Neural progenitor cell (in vitro differentiated cells): ENCODE measurements at regions not wholly inside any gene's neighbourhood (a gene's known extent, or its start where the extent isn't known, plus 50 kb on each side); places are given as distances from the start of the nearest gene placed in this dataset.
A peak's percentile ranks its signal among the peaks of the same experiment; 100 is the strongest.

Experiments used
- DNase-seq: peaks from one replicate; pipeline ENCODE4 v3.0.0-alpha.2; 2016; ENCODE audit warnings: low spot score
- H2AFZ ChIP-seq: fragments of 200-600 bp; sonication (generic); replicated peaks from 2 replicates; pipeline ENCODE4 v1.6.1; 2016; ENCODE audit warnings: antibody characterized with exemption
- H3F3A ChIP-seq: fragments of 200-600 bp; sonication (generic); 2 replicates; pipeline ENCODE4 v1.6.1; 2016; ENCODE audit warnings: antibody characterized with exemption, low read depth
- H3K27ac ChIP-seq: fragments of 200-600 bp; sonication (generic); 2 replicates; pipeline ENCODE4 v1.5.1; 2016; ENCODE audit warnings: mild to moderate bottlenecking
- H3K27me3 ChIP-seq: fragments of 200-600 bp; sonication (generic); 2 replicates; pipeline ENCODE4 v1.6.1; 2016; ENCODE audit warnings: mild to moderate bottlenecking, moderate library complexity
- H3K36me3 ChIP-seq: fragments of 200-600 bp; sonication (generic); 2 replicates; pipeline ENCODE4 v1.5.1; 2016
- H3K4me1 ChIP-seq: fragments of 200-600 bp; sonication (generic); 2 replicates; pipeline ENCODE4 v1.6.1; 2016; ENCODE audit warnings: mixed run types
- H3K4me2 ChIP-seq: fragments of 200-600 bp; sonication (generic); 2 replicates; pipeline ENCODE4 v1.6.1; 2016
- H3K4me3 ChIP-seq: fragments of 200-600 bp; sonication (generic); 2 replicates; pipeline ENCODE4 v1.5.1; 2016
- H3K79me2 ChIP-seq: fragments of 200-600 bp; sonication (generic); 2 replicates; pipeline ENCODE4 v1.6.1; 2016; ENCODE audit warnings: low read depth
- H3K9ac ChIP-seq: fragments of 200-600 bp; sonication (generic); 2 replicates; pipeline ENCODE4 v1.6.1; 2016
- H3K9me3 ChIP-seq: fragments of 200-600 bp; sonication (generic); 2 replicates; pipeline ENCODE4 v1.5.1; 2016; ENCODE audit warnings: low read depth
- H4K20me1 ChIP-seq: fragments of 200-600 bp; sonication (generic); 2 replicates; pipeline ENCODE4 v1.6.1; 2016; ENCODE audit warnings: low read depth
- H3K27ac Mint-ChIP-seq: 3 replicates; pipeline ENCODE4 v1.8.0; 2021; ENCODE audit warnings: mixed read lengths
- H3K27me3 Mint-ChIP-seq: 2 replicates; pipeline ENCODE4 v1.8.0; 2022; ENCODE audit warnings: low read depth, mild to moderate bottlenecking, inconsistent platforms, moderate library complexity, mixed read lengths; ENCODE audit not compliant: insufficient read depth
- H3K36me3 Mint-ChIP-seq: 3 replicates; pipeline ENCODE4 v1.8.0; 2021; ENCODE audit warnings: mixed read lengths
- H3K4me1 Mint-ChIP-seq: 3 replicates; pipeline ENCODE4 v1.8.0; 2021; ENCODE audit warnings: mixed read lengths
- H3K4me3 Mint-ChIP-seq: 3 replicates; pipeline ENCODE4 v1.8.0; 2021; ENCODE audit warnings: mild to moderate bottlenecking, moderate library complexity, mixed read lengths
- H3K9me3 Mint-ChIP-seq: 3 replicates; pipeline ENCODE4 v1.8.0; 2020; ENCODE audit warnings: mixed read lengths
- EZH2 ChIP-seq: fragments of 200-600 bp; sonication (generic); IDR thresholded peaks from 2 replicates; pipeline ENCODE4 v1.6.1; 2017; ENCODE audit warnings: antibody characterized with exemption, mild to moderate bottlenecking, moderate library complexity
- EZH2phosphoT487 ChIP-seq: fragments of 200-600 bp; sonication (generic); IDR thresholded peaks from 2 replicates; pipeline ENCODE4 v1.6.1; 2017; ENCODE audit warnings: antibody characterized with exemption
- TF ChIP-seq, protein P1 (sequence below): fragments of 200-600 bp; sonication (generic); IDR thresholded peaks from 2 replicates; pipeline ENCODE4 v1.5.1; 2017; ENCODE audit warnings: antibody characterized with exemption, mild to moderate bottlenecking

DNA sequence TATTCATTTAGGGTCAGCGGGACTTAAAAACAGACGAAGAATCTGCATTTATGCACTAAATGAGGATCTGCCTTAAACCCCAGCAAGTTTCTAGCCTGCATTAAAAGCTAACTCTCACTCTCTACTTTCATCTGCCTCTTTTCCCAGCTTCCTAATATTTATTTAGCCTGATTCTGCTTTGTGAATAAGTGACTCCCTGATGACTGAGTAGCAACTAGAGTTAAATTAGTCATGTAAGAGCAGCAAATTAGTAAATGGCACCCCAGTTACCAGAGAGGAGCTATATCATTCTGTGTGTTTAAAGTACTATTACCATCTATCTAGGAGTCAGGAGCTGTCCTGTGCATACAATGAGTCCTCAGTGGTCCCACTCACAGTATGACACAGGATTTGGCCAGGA lies 391.0 kb upstream of the RORA start:
- TF ChIP-seq, protein P1, sequence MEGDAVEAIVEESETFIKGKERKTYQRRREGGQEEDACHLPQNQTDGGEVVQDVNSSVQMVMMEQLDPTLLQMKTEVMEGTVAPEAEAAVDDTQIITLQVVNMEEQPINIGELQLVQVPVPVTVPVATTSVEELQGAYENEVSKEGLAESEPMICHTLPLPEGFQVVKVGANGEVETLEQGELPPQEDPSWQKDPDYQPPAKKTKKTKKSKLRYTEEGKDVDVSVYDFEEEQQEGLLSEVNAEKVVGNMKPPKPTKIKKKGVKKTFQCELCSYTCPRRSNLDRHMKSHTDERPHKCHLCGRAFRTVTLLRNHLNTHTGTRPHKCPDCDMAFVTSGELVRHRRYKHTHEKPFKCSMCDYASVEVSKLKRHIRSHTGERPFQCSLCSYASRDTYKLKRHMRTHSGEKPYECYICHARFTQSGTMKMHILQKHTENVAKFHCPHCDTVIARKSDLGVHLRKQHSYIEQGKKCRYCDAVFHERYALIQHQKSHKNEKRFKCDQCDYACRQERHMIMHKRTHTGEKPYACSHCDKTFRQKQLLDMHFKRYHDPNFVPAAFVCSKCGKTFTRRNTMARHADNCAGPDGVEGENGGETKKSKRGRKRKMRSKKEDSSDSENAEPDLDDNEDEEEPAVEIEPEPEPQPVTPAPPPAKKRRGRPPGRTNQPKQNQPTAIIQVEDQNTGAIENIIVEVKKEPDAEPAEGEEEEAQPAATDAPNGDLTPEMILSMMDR, result no peak
- no peak for TF ChIP-seq EZH2phosphoT487
- no peak for TF ChIP-seq EZH2
- Histone ChIP-seq H3K9ac (no peak overlapping the region), H3K27ac (no peak overlapping the region), H2AFZ (no peak overlapping the region), H3K79me2 (no peaks in the 10 kb centered on the region), H4K20me1 (no peaks in the 10 kb centered on the region), H3K4me3 (no peak overlapping the region), H3K27me3 (no peaks in the 10 kb centered on the region), H3K36me3 (no peaks in the 10 kb centered on the region), H3F3A (no peaks in the 10 kb centered on the region), H3K4me2 (no peak overlapping the region), H3K4me1 (no peaks in the 10 kb centered on the region), H3K9me3 (peaks cover 6% of the 10 kb centered on the region)
- no peak overlapping the region for H3K4me3 Mint-ChIP-seq
- peaks cover 15% of the 10 kb centered on the region for H3K9me3 Mint-ChIP-seq
- H3K36me3 Mint-ChIP-seq, result no peaks in the 10 kb centered on the region
- peaks cover 9% of the 10 kb centered on the region for H3K4me1 Mint-ChIP-seq
- H3K27ac Mint-ChIP-seq, result peak overlapping the region; percentile 16
- H3K27me3 Mint-ChIP-seq, result peaks cover 2% of the 10 kb centered on the region
- DNase-seq, result no peak

DNA sequence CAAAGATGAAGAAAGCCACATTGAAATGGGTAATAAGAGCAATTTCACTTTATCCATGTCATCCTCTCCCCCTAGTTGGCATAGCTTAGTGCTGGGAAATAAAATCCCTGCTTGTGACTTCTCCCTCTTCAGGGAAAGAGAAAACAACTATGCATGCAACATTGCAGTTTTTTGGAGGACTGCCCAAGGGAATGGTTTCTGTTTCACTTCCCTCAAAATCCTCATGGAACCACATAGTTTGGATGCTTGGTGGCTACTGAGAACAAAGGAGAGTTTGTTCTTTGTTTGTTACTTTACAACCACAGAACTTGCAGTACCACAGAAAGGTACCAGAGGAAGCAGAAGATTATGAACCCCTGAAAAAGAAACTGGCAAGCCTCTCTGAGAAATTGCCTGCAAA lies 384.6 kb upstream of the RORA start:
- Mint-ChIP-seq H3K27ac (no peak overlapping the region), H3K36me3 (no peaks in the 10 kb centered on the region), H3K9me3 (peaks cover 26% of the 10 kb centered on the region), H3K4me3 (peak overlapping the region; percentile 18), H3K27me3 (peaks cover 2% of the 10 kb centered on the region), H3K4me1 (no peaks in the 10 kb centered on the region)
- no peaks in the 10 kb centered on the region for H3K79me2 ChIP-seq
- no peak for DNase-seq
- no peak overlapping the region for H3K4me2 ChIP-seq
- H3K27ac ChIP-seq, result no peak overlapping the region
- no peaks in the 10 kb centered on the region for H3K27me3 ChIP-seq
- no peak overlapping the region for H3K4me3 ChIP-seq
- no peak overlapping the region for H2AFZ ChIP-seq
- no peaks in the 10 kb centered on the region for H4K20me1 ChIP-seq
- peaks cover 11% of the 10 kb centered on the region for H3K9me3 ChIP-seq
- no peaks in the 10 kb centered on the region for H3F3A ChIP-seq
- no peaks in the 10 kb centered on the region for H3K4me1 ChIP-seq
- TF ChIP-seq, protein P1, result no peak
- TF ChIP-seq EZH2phosphoT487, result no peak
- TF ChIP-seq EZH2, result no peak
- H3K36me3 ChIP-seq, result no peaks in the 10 kb centered on the region
- no peak overlapping the region for H3K9ac ChIP-seq

DNA sequence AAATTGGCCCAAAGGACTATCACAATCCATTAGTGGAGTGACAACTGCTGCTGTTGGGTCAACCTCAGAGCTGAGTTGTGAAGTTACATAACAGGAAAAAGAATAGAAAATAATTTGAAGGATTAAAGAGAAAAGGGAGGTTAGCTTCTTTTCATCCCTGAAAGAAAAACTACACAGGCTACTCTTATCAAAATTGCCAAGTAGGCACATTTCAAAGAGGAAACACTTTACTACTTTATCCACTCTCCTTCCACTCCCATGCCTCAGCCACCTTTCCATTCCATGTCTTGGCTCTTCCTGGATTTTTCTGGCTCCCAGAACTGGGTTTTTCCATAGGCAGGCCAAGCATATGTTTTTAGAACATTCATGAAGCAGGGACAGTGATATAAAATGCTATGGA lies 384.0 kb upstream of the RORA start:
- TF ChIP-seq, protein P1, result no peak
- no peak for TF ChIP-seq EZH2
- no peak for TF ChIP-seq EZH2phosphoT487
- H3K4me1 Mint-ChIP-seq, result no peaks in the 10 kb centered on the region
- H3K27ac Mint-ChIP-seq, result no peak overlapping the region

More for the DNA sequence above, 384.0 kb upstream of the RORA start:
- H3K9ac ChIP-seq, result no peak overlapping the region
- H3K4me2 ChIP-seq, result no peak overlapping the region
- H3K27me3 Mint-ChIP-seq, result peaks cover 2% of the 10 kb centered on the region
- no peaks in the 10 kb centered on the region for H3K27me3 ChIP-seq
- no peaks in the 10 kb centered on the region for H4K20me1 ChIP-seq
- no peak overlapping the region for H3K4me3 Mint-ChIP-seq
- peaks cover 11% of the 10 kb centered on the region for H3K9me3 ChIP-seq
- no peaks in the 10 kb centered on the region for H3K79me2 ChIP-seq
- no peak for DNase-seq
- H3K27ac ChIP-seq, result no peak overlapping the region
- H3K9me3 Mint-ChIP-seq, result peaks cover 24% of the 10 kb centered on the region
- no peaks in the 10 kb centered on the region for H3K36me3 Mint-ChIP-seq
- H2AFZ ChIP-seq, result no peak overlapping the region
- no peaks in the 10 kb centered on the region for H3K36me3 ChIP-seq
- H3K4me1 ChIP-seq, result no peaks in the 10 kb centered on the region
- H3F3A ChIP-seq, result no peaks in the 10 kb centered on the region
- no peak overlapping the region for H3K4me3 ChIP-seq
